Stimulated activated naive B cell treated with anti-CD40 and anti-IgM and Interleukin-4, amounts not matched to agents 10 μg/mL and 1 μg/mL and 100 μg/mL, for 72 hours (primary cell): ENCODE measurements at regions not wholly inside any gene's neighbourhood (a gene's known extent, or its start where the extent isn't known, plus 50 kb on each side); places are given as distances from the start of the nearest gene placed in this dataset.
"Not testable (repeated sequence)": the region's sequence is repeated elsewhere in the genome, so short reads cannot be mapped to it uniquely, and the experiment has no call there.

ENCODE experiments used
- ATAC-seq, 2 donors: fragments of 150-1000 bp; cut with Tn5 transposase; replicated peaks; 2 replicates each; pipeline ENCODE4 v1.10.0; 2021; ENCODE audit warnings: moderate library complexity in 1 of 2
- DNase-seq: peaks from one replicate; pipeline ENCODE4 v3.0.0; 2021
- H3K27ac Mint-ChIP-seq: one replicate; pipeline ENCODE4 v1.8.0; 2022; ENCODE audit warnings: mild to moderate bottlenecking, mixed read lengths
- H3K27me3 Mint-ChIP-seq, 2 donors: one replicate each; pipeline ENCODE4 v1.8.0; 2022; ENCODE audit warnings: mixed read lengths in 2 of 2
- H3K36me3 Mint-ChIP-seq, 2 donors: one replicate each; pipeline ENCODE4 v1.8.0; 2022; ENCODE audit warnings: mixed read lengths in 2 of 2, mild to moderate bottlenecking in 1 of 2
- H3K4me1 Mint-ChIP-seq, 2 donors: one replicate each; pipeline ENCODE4 v1.8.0; 2022; ENCODE audit warnings: mixed read lengths in 2 of 2, mild to moderate bottlenecking in 1 of 2
- H3K4me3 Mint-ChIP-seq, 2 donors: one replicate each; pipeline ENCODE4 v1.8.0; 2022; ENCODE audit warnings: mild to moderate bottlenecking in 2 of 2, mixed read lengths in 2 of 2, moderate library complexity in 1 of 2
- H3K9me3 Mint-ChIP-seq, 2 donors: one replicate each; pipeline ENCODE4 v1.8.0; 2022; ENCODE audit warnings: mixed read lengths in 2 of 2, mild to moderate bottlenecking in 1 of 2

DNA sequence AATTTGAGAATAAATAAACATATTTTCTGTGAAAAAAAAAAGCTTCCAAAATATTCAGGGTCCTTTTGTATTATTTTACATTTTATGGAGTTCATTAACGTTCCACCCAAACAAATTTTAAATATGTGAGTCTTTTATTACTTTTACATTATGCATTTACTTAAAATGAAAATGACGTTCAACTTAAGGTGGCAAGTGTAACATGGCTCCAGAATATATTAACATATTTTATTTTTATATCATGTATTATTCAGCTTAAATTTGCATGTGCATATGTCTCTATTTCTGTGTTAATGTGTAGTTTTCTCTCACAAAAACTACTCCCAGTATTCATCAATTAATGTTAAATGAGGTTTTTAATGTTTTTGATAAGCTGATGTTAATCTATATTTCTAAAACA, 243.6 kb upstream of the CNTN3 start:
- no peaks in the 10 kb centered on the region for H3K4me1 Mint-ChIP-seq

DNA sequence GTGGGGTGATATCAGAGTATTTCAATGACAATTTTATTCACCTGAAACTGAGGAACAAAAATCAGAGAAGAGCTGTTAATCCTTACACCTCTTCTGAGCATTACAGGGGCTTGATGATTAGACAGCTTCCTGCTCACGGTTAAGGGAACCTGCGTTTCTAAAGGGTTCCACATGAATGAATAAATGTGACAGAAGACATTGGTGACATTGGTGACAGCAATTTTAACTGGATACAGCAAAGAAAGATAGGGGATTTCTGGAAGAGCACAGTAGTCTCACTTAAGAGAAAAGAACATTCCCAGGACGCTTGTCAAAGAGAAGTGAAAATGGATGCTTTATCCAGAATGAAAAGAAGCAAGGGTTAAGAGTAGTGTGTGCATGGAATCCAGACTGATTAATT, 235.9 kb upstream of the CNTN3 start:
- Mint-ChIP-seq H3K9me3 (no peaks in the 10 kb centered on the region), H3K36me3 (no peaks in the 10 kb centered on the region), H3K27me3 (no peaks in the 10 kb centered on the region), H3K4me3 (no peak overlapping the region), H3K27ac (no peak overlapping the region), H3K4me1 (no peaks in the 10 kb centered on the region)
- DNase-seq (no peak), ATAC-seq (no peak)

More for the DNA sequence above, 243.6 kb upstream of the CNTN3 start:
- H3K27me3 Mint-ChIP-seq, result no peaks in the 10 kb centered on the region
- DNase-seq, result no peak
- no peak overlapping the region for H3K27ac Mint-ChIP-seq
- no peak overlapping the region for H3K4me3 Mint-ChIP-seq
- H3K9me3 Mint-ChIP-seq, result no peaks in the 10 kb centered on the region
- ATAC-seq, result no peak
- no peaks in the 10 kb centered on the region for H3K36me3 Mint-ChIP-seq

DNA sequence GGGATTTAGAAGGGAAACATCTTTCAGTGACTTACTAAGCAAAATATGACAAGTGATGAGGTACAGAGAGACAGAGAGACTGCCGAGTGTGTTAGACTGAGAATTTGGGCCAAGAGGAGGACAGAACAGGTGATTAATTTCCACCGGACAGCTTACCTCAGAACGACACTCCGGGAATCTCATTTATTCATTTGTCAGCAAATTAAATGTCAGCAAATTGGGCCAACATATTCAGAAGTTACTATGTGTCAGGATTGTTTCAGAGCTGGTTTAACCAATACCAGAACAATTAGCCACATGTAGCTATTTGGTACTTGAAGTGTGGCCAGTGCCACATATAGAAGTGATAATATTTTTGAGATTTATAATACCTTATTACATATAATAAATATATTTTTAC, 232.6 kb upstream of the CNTN3 start:
- Mint-ChIP-seq H3K27me3 (no peaks in the 10 kb centered on the region), H3K27ac (no peak overlapping the region), H3K4me1 (no peaks in the 10 kb centered on the region), H3K36me3 (no peaks in the 10 kb centered on the region), H3K4me3 (no peak overlapping the region), H3K9me3 (peaks cover 0 to 7% of the 10 kb centered on the region in 2 donors)
- ATAC-seq, result no peak
- DNase-seq, result no peak

DNA sequence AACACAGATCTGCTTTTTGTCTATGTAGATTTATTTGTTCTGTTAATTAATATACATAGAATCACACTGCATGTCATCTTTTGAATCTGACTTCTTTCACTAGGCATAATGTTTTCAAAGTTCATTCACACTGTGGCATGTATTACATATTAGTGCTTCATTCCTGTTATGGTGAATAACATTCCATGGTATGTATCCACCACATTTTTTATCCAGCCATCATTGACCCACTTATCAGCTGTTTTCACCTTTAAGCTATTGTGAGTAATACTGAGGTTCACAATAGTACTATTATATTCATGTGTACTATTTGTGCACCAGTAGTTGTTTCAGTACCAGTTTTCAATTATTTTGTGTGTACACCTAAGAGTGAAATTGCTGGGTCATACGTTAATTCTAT, 230.6 kb upstream of the CNTN3 start:
- ATAC-seq, result no peak

DNA sequence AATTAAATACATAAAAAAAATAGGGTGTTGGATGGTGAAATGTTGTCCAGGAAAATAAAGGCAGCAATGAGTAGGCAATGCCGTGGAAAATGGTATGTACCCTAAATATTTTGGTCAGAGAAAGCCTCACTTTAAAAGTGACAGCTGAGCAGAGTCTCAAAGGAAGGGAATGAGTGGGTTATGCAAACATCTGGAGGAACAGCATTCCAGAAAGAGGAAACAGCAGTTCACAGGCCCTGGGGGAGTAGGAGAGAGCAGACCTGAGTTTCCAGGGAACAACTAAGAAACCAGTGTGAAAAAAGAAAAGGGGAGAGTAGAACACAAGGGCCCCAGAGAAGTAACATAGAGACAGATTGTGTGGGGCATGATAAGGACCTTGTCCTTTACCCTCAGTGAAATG, 230.0 kb upstream of the CNTN3 start:
- Mint-ChIP-seq H3K4me3 (no peak overlapping the region), H3K4me1 (no peaks in the 10 kb centered on the region), H3K9me3 (peaks cover 2 to 7% of the 10 kb centered on the region in 2 donors), H3K27ac (no peak overlapping the region), H3K27me3 (no peaks in the 10 kb centered on the region), H3K36me3 (no peaks in the 10 kb centered on the region)
- no peak for ATAC-seq
- DNase-seq, result no peak

More for the DNA sequence above, 230.6 kb upstream of the CNTN3 start:
- Mint-ChIP-seq H3K4me1 (no peaks in the 10 kb centered on the region), H3K27ac (no peak overlapping the region), H3K36me3 (no peaks in the 10 kb centered on the region), H3K4me3 (no peak overlapping the region), H3K27me3 (no peaks in the 10 kb centered on the region), H3K9me3 (peaks cover 2 to 7% of the 10 kb centered on the region in 2 donors)
- DNase-seq, result no peak

DNA sequence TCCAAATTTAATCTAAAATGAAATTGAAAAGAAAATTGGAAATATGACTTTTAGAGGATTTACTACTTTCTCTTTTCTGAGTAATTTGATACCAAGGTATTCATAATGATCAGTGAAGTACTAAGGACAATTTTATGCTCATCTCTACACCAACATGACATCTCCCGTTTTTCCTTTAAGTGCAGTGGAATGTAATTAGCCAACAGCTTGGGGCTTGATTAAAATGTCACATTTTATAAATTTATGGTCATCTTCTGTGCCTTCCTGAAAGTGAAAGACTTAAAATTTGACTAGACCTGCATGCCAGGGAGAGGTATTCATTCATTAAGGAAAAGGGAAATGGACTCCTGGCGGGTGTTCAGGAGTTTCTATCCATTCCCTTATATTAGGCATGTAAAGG, 228.2 kb upstream of the CNTN3 start:
- Mint-ChIP-seq H3K4me3 (no peak overlapping the region), H3K27ac (no peak overlapping the region), H3K27me3 (no peaks in the 10 kb centered on the region), H3K9me3 (peaks cover 2 to 7% of the 10 kb centered on the region in 2 donors), H3K36me3 (no peaks in the 10 kb centered on the region), H3K4me1 (no peaks in the 10 kb centered on the region)
- ATAC-seq, result no peak
- DNase-seq, result no peak

DNA sequence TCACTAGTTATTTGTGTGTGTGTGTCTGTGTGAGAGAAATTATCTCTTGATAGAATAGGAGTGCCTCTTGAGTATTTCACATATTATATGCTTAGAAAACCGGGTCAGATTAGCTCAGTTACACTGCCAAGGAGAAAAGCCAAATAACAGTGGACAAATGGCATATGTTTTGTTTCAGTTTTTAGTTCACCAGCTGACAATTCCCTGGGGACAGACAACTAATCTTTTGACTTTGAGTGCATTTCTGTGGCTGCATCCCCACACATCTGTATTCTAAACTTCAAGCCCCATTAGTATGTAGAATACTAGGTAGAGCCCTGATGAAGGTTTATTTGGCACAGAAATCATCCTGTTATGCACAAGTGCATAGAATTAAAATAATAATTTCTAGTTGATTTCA, 227.7 kb upstream of the CNTN3 start:
- Mint-ChIP-seq H3K9me3 (peaks cover 2 to 7% of the 10 kb centered on the region in 2 donors), H3K4me3 (no peak overlapping the region), H3K36me3 (no peaks in the 10 kb centered on the region), H3K27ac (no peak overlapping the region), H3K27me3 (no peaks in the 10 kb centered on the region), H3K4me1 (no peaks in the 10 kb centered on the region)
- DNase-seq (no peak), ATAC-seq (no peak)

DNA sequence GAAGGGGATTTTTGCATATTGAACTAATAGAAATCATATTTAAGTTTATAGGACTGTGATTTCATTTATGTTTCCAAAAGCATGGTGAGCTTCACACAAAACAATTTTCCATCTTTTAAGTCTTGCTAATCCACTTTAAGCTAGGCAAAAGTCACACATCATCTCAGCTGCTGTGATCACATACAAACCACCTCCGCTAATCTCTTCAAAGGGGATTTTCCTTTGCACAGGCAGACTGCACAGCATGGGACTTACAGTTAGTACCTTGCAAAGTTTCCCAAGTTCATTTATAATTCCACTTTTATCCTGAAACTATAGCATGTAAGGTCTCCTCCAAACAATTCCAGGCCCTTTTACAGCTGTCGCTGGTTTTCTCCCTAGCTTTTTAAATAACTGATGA, 225.1 kb upstream of the CNTN3 start:
- Mint-ChIP-seq H3K4me3 (no peak overlapping the region), H3K36me3 (no peaks in the 10 kb centered on the region), H3K4me1 (no peaks in the 10 kb centered on the region), H3K27ac (no peak overlapping the region), H3K9me3 (peaks cover 2 to 7% of the 10 kb centered on the region in 2 donors), H3K27me3 (no peaks in the 10 kb centered on the region)
- DNase-seq (no peak), ATAC-seq (no peak)

DNA sequence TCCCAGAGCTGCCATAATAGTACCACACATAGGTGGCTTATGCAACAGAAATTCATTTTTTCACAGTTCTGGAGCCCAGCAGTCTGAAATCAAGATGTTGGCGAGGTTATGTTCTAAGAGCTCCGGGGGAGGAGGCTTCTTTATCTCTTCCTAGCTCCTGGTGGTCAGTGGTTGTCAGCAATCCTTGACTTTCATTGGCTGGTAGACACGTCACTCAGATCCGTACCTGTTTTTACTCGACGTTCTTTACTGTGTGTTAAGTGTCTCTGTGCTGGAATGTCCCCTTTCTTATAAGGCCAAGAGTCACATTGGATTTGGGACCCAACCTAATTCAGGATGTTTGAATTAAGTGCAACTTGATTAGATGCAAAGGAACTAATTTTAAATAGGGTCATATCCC, 218.5 kb upstream of the CNTN3 start:
- DNase-seq (no peak), ATAC-seq (no peak)
- Mint-ChIP-seq H3K27ac (no peak overlapping the region), H3K4me3 (no peak overlapping the region), H3K4me1 (no peaks in the 10 kb centered on the region), H3K27me3 (no peaks in the 10 kb centered on the region), H3K36me3 (no peaks in the 10 kb centered on the region), H3K9me3 (no peaks in the 10 kb centered on the region)

DNA sequence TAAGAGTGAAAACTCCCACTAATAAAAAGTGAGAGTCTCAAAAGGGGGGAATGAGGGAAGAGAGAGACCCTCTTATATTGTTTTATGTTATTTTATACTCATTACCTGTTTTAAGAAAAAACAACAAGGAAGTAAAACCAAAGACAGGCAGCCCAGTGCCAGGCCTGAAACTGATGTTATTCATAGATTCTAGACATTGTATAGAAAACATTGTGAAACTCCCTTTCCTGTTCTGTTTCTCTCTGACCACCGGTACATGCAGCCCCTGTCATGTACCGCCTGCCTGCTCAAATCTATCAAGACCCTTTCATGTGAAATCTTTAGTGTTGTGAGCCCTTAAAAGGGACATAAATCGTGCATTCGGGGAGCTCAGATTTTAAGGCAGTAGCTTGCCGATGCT, 216.4 kb upstream of the CNTN3 start:
- not testable (repeated sequence) for DNase-seq, H3K36me3 Mint-ChIP-seq, H3K4me3 Mint-ChIP-seq, H3K27me3 Mint-ChIP-seq, H3K9me3 Mint-ChIP-seq, H3K4me1 Mint-ChIP-seq, ATAC-seq, H3K27ac Mint-ChIP-seq

DNA sequence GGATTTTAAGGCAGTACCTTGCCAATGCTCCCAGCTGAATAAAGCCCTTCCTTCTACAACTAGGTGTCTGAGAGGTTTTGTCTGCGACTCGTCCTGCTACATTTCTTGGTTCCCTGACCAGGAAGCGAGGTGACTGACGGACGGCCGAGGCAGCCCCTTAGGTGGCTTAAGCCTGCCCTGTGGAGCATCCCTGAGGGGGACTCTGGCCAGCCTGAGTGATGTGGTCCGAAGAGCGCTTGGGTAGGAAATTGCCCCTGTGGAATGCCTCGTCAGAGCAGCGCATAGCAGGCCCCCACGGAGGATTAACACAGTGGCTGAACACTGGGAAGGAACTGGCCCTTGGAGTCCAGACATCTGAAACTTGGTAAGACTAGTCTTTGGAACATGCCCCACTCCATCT, 210.9 kb upstream of the CNTN3 start:
- H3K27me3 Mint-ChIP-seq, ATAC-seq, DNase-seq, H3K4me1 Mint-ChIP-seq, H3K4me3 Mint-ChIP-seq, H3K27ac Mint-ChIP-seq, H3K36me3 Mint-ChIP-seq: not testable (repeated sequence)
- peaks cover 7 to 12% of the 10 kb centered on the region in 2 donors for H3K9me3 Mint-ChIP-seq

DNA sequence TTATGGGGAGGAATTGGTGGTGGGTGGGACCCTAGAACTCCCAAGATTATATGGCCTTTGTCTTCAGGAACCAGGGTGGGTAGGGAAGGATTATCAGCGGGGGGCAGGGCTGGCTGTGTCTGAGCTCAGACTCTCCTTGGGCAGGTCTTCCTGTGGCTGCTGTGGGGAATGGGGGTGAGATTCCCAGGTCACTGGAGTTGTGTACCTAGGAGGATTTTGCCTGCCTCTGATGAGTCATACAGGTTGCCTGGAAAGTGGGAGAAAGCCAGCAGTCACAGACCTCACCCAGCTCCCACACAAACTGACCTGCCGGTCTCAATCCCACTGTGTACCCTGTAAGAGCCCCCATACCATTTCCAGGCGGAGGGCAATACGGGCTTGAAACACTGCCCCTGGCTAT, 209.9 kb upstream of the CNTN3 start:
- DNase-seq, result no peak
- no peaks in the 10 kb centered on the region for H3K27me3 Mint-ChIP-seq
- peaks cover 7 to 15% of the 10 kb centered on the region in 2 donors for H3K9me3 Mint-ChIP-seq
- H3K4me3 Mint-ChIP-seq, result no peak overlapping the region
- no peak for ATAC-seq
- H3K27ac Mint-ChIP-seq, result no peak overlapping the region
- H3K4me1 Mint-ChIP-seq, result no peaks in the 10 kb centered on the region
- H3K36me3 Mint-ChIP-seq, result no peaks in the 10 kb centered on the region

DNA sequence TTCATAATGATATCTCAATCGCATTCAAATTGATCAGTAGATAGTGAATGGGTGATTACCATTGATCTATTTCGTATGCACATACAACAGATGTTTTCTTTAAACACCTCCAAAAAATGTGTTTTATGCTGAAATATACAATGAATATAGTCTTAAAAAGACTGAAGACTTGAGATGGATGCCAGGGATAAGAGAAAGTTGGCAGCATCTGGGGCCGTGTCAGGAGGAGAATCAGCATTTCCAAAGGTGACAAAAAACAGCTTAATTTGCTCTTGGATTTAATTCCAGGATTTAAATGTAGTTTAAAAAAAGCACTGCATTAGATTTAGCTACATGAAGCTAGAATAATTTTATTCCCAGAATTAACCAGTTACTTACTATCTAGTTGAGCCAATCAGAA, 199.7 kb upstream of the CNTN3 start:
- ATAC-seq, result no peak
- no peak for DNase-seq
- Mint-ChIP-seq H3K4me1 (no peaks in the 10 kb centered on the region), H3K27ac (no peak overlapping the region), H3K4me3 (no peak overlapping the region), H3K36me3 (no peaks in the 10 kb centered on the region), H3K9me3 (peaks cover under 1 to 3% of the 10 kb centered on the region in 2 donors), H3K27me3 (no peaks in the 10 kb centered on the region)

DNA sequence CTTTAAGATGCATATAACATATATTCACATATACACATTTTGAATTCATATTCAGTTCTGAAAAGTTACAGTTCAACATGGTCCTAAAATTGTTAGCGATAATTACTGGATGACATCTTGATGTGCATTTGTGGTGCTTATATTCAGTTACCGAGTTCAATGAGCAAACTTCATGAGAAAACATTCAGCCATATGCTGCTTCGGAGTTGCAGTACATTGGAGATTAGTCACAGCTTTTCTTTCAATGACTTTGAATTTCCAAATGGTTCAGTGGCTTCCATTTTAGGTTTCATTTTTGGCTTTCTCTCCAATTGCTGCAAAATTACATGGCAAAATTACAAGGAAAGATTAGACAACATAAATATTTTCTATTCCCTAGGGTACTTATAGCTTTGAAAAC, 198.3 kb upstream of the CNTN3 start:
- no peak for ATAC-seq
- Mint-ChIP-seq H3K9me3 (peaks cover 6 to 10% of the 10 kb centered on the region in 2 donors), H3K27ac (no peak overlapping the region), H3K36me3 (peaks cover 0 to 3% of the 10 kb centered on the region in 2 donors), H3K27me3 (no peaks in the 10 kb centered on the region), H3K4me3 (no peak overlapping the region), H3K4me1 (no peaks in the 10 kb centered on the region)
- no peak for DNase-seq

DNA sequence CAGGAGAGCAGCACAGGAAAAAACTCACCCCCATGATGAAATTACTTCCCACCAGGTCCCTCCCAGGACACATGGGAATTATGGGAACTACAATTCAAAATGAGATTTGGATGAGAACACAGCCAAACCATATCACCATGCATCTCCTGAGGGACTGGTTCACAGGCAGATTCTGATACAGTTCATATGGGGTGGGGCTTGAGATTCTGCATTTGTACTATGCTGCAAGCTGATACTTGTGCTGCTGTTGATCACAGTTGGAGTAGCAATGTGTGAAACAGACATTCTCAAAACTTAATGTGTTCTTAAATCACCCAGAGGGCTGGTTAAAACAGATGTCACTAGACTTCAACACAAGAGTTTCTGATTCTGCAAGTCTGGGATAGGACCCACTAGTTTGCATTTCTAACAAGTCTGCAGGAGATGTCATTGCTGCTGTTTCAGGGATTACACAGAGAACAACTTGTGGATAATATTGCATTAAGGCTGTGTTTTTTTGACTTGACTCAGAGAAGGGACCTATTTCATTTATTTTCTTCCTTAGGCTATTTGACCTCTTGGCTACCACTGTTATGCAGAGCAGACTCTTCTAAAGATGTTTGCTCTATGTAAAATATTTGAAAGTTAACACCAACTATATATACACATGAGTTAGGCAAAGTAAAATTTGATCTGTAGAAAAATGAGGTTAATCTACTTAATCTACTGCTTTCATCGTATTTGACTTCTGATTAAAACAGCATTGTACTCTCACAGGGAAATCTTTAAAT, 194.2 kb upstream of the CNTN3 start:
- ATAC-seq, result no peak
- H3K27me3 Mint-ChIP-seq, result no peaks in the 10 kb centered on the region
- no peak overlapping the region for H3K4me3 Mint-ChIP-seq
- no peak overlapping the region for H3K27ac Mint-ChIP-seq
- no peaks in the 10 kb centered on the region for H3K4me1 Mint-ChIP-seq
- peaks cover 0 to 3% of the 10 kb centered on the region in 2 donors for H3K36me3 Mint-ChIP-seq
- H3K9me3 Mint-ChIP-seq, result peaks cover 7 to 12% of the 10 kb centered on the region in 2 donors
- DNase-seq, result no peak

DNA sequence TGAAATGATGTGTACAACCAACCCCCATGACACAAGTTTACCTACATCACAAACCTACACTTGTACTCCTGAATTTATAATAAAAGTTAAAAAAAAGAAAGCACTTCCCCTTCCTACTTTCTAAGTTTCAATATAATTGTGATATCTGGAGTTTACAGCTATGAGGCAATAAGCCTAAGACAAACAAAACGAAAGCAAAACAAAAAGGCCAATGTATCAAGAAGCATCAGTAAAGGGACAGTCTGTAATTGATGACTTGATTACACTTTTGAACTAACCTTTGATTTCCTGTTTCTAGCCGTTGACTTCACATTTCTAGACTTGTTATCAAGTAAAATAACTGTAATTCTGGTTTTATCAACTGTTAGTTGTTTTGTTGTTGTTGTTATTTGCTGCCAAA, 187.5 kb upstream of the CNTN3 start:
- H3K4me3 Mint-ChIP-seq, result no peak overlapping the region
- H3K9me3 Mint-ChIP-seq, result peaks cover 5 to 8% of the 10 kb centered on the region in 2 donors
- no peaks in the 10 kb centered on the region for H3K36me3 Mint-ChIP-seq
- no peaks in the 10 kb centered on the region for H3K4me1 Mint-ChIP-seq
- H3K27me3 Mint-ChIP-seq, result no peaks in the 10 kb centered on the region
- ATAC-seq, result no peak
- DNase-seq, result no peak
- no peak overlapping the region for H3K27ac Mint-ChIP-seq
